ENCODE measurements at regions not wholly inside any gene's neighbourhood (a gene's known extent, or its start where the extent isn't known, plus 50 kb on each side); places are given as distances from the start of the nearest gene placed in this dataset.

- Mint-ChIP-seq H3K9me3 (ENCODE audit: low read depth) (peaks cover 7% of the 10 kb centered on the region), H3K4me3 (ENCODE audit: unreplicated experiment) (no peak overlapping the region), H3K27ac (ENCODE audit: unreplicated experiment) (no peak overlapping the region), H3K36me3 (ENCODE audit: low read depth) (no peaks in the 10 kb centered on the region), H3K4me1 (ENCODE audit: low read depth) (no peaks in the 10 kb centered on the region), H3K27me3 (ENCODE audit: low read depth) (no peaks in the 10 kb centered on the region)
- no peak for TF ChIP-seq CTCF (IDR thresholded peaks at IDR 0.05)
- DNase-seq (ENCODE audit: low spot score): no peak
These were observed 102.5 kb upstream of the CDH10 start for GRCh38 chr5:24747327-24747726.

GRCh38 chr5:24742334-24742733 lies 97.6 kb upstream of the CDH10 start:
- H3K9me3 Mint-ChIP-seq (ENCODE audit: low read depth): no peaks in the 10 kb centered on the region
- H3K27me3 Mint-ChIP-seq (ENCODE audit: low read depth): no peaks in the 10 kb centered on the region
- no peak for TF ChIP-seq CTCF (IDR thresholded peaks at IDR 0.05)
- no peak for DNase-seq (ENCODE audit: low spot score)
- no peak overlapping the region for H3K27ac Mint-ChIP-seq (ENCODE audit: unreplicated experiment)
- no peaks in the 10 kb centered on the region for H3K4me1 Mint-ChIP-seq (ENCODE audit: low read depth)
- H3K4me3 Mint-ChIP-seq (ENCODE audit: unreplicated experiment): no peak overlapping the region
- no peaks in the 10 kb centered on the region for H3K36me3 Mint-ChIP-seq (ENCODE audit: low read depth)

- no peaks in the 10 kb centered on the region for H3K9me3 Mint-ChIP-seq (ENCODE audit: low read depth)
- no peaks in the 10 kb centered on the region for H3K36me3 Mint-ChIP-seq (ENCODE audit: low read depth)
- TF ChIP-seq CTCF (IDR thresholded peaks at IDR 0.05): no peak
- H3K27me3 Mint-ChIP-seq (ENCODE audit: low read depth): no peaks in the 10 kb centered on the region
- no peak overlapping the region for H3K27ac Mint-ChIP-seq (ENCODE audit: unreplicated experiment)
- no peak for DNase-seq (ENCODE audit: low spot score)
- H3K4me1 Mint-ChIP-seq (ENCODE audit: low read depth): no peaks in the 10 kb centered on the region
- H3K4me3 Mint-ChIP-seq (ENCODE audit: unreplicated experiment): no peak overlapping the region
These were observed 92.4 kb upstream of the CDH10 start for GRCh38 chr5:24737163-24737562.

- Mint-ChIP-seq H3K27me3 (ENCODE audit: low read depth) (no peaks in the 10 kb centered on the region), H3K4me3 (ENCODE audit: unreplicated experiment) (no peak overlapping the region), H3K4me1 (ENCODE audit: low read depth) (no peaks in the 10 kb centered on the region), H3K9me3 (ENCODE audit: low read depth) (no peaks in the 10 kb centered on the region), H3K27ac (ENCODE audit: unreplicated experiment) (no peak overlapping the region), H3K36me3 (ENCODE audit: low read depth) (no peaks in the 10 kb centered on the region)
- no peak for TF ChIP-seq CTCF (IDR thresholded peaks at IDR 0.05)
- no peak for DNase-seq (ENCODE audit: low spot score)
These were observed 90.5 kb upstream of the CDH10 start for GRCh38 chr5:24735284-24735683.

GRCh38 chr5:24732184-24732583 lies 87.4 kb upstream of the CDH10 start:
- H3K4me1 Mint-ChIP-seq (ENCODE audit: low read depth): no peaks in the 10 kb centered on the region
- DNase-seq (ENCODE audit: low spot score): no peak
- TF ChIP-seq CTCF (IDR thresholded peaks at IDR 0.05): no peak
- H3K4me3 Mint-ChIP-seq (ENCODE audit: unreplicated experiment): no peak overlapping the region
- no peaks in the 10 kb centered on the region for H3K36me3 Mint-ChIP-seq (ENCODE audit: low read depth)
- H3K9me3 Mint-ChIP-seq (ENCODE audit: low read depth): peaks cover 5% of the 10 kb centered on the region
- no peak overlapping the region for H3K27ac Mint-ChIP-seq (ENCODE audit: unreplicated experiment)
- no peaks in the 10 kb centered on the region for H3K27me3 Mint-ChIP-seq (ENCODE audit: low read depth)
